A673 (cell line): ENCODE measurements at regions not wholly inside any gene's neighbourhood (a gene's known extent, or its start where the extent isn't known, plus 50 kb on each side); places are given as distances from the start of the nearest gene placed in this dataset.

ENCODE experiments used
- CTCF ChIP-seq: fragments of 300-800, 200-600 bp; sonication (generic); conservative IDR thresholded peaks from 2 replicates; pipeline ENCODE4 v1.5.1; 2017; ENCODE audit warnings: low read depth, mild to moderate bottlenecking, antibody characterized with exemption, low read length, moderate library complexity, mixed read lengths
- EZH2 ChIP-seq: fragments of 200-600 bp; sonication (generic); IDR thresholded peaks from 2 replicates; pipeline ENCODE4 v1.6.1; 2017; ENCODE audit warnings: borderline replicate concordance, low read depth, mild to moderate bottlenecking, mixed read lengths, antibody characterized with exemption, low read length; ENCODE audit not compliant: poor library complexity, severe bottlenecking

DNA sequence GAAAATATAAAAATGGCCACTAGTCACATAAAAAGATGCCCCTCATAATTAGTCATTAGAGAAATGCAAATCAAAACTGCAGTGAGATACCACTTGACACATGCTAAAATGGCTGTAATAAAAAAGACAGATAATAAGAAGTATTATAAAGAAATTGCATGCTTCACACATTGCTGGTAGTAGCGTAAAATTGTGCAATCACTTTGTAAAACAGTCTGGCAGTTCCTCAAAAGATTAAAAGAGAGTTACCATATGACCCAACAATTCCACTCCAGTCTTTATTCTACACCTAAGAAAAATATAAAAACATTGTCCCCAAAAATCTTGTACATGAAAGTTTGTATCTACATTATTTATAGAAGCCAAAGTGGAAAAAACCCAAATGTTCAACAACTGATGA is 170.6 kb upstream of the FIGN start:
- TF ChIP-seq CTCF (no peak), EZH2 (no peak)
